CMK (cell line): ENCODE measurements at regions not wholly inside any gene's neighbourhood (a gene's known extent, or its start where the extent isn't known, plus 50 kb on each side); places are given as distances from the start of the nearest gene placed in this dataset.

ENCODE experiments used
- DNase-seq: peaks from one replicate; pipeline ENCODE4 v3.0.0-alpha.2; 2010; ENCODE audit warnings: low read depth

- DNase-seq: no peak
These were observed 323.0 kb downstream of the SH2D4B start for GRCh38 chr10:80860719-80861118.

DNA sequence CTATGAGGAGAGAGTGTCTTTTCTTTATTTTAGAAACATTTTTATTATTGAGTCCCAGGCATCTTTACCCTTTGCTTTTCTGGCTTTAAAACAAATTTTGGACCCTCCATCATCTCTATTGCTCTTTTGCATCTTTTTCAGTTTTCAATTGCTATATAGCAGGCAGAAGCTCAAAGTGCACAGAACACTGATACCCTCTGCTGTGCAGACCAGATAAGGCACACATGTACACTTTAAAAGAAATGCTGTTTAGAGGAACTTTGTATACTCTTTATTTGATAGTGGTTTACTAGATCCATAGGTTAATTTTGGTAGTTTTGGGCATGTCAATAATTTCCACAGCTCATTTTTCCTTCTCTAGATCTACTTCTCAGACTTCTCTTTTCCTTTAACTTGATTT is 324.2 kb downstream of the SH2D4B start:
- DNase-seq: no peak

DNA sequence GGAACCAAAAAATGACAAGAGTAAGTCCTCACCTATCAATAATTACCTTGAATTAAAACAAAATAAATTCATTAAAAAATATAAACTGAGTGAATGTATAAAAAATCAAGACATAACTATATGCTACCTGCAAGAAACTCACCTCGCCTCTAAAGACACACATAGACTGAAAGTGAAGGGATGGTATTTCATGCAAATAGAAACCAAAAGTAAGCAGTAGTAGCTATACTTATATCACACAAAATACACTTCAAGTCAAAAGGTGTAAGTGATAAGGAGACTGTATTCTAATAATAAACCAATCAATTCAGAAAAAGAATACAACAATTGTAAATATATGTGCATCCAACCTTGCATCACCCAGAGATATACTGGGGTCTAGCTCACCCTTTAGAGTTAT is 332.6 kb downstream of the SH2D4B start:
- no peak for DNase-seq

DNA sequence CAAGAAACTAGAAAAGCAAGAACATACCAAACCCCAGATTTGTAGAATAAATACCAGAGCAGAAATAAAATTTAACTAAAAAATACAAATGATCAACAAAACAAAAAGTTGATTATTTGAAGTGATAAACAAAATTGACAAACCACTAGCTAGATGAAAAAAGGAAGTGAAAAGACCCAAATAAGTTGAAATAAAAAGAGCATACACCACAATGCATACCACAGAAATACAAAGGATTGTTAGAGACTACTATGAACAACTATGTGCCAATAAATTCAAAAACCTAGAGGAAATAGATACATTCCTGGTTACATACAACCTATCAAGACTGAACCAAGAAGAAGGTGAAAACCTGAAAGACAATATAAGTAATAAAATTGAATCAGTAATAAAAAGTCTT is 333.4 kb downstream of the SH2D4B start:
- DNase-seq: no peak

DNA sequence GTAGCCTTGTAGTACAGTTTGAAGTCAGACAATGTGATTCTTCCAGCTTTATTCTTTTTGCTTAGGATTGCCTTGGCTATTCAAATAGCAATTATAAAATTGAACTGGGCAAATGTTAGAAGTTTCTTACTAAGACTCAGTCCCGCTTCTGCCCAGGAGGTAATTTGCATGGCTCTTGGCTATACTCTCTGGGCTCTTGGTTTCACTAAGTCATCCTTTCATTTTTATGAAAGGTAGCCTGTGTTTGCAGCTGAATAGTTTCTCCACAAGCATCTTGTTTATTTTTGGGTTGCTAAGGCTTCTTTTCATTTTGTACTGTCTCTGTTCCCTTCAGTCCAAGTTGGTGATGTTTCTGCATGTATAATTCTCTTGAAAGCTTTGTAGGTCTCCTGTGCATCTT is 340.6 kb downstream of the SH2D4B start:
- no peak for DNase-seq

DNA sequence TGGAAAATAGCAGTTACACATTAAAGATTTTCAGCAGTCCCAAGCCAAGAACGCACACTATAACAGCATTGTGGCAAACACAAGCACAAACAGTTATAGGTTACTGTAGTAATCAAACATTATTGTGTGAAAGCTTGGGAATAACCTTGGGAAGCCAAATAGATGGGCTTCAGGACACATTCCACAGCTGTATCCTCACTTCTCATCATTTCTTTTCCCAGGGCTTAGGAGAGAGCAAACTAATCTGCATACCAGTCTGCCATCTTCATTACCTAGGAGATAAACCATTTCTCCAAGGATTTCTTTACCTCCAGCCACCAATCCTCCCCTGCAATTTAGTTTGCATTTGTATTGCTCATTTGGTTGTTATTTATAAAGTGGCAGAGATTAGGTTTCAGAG is 352.4 kb downstream of the SH2D4B start:
- no peak for DNase-seq

- DNase-seq: no peak
These were observed 355.6 kb downstream of the SH2D4B start for GRCh38 chr10:80893256-80893655.

GRCh38 chr10:80894311-80894791 is 356.6 kb downstream of the SH2D4B start:
- DNase-seq: no peak

DNA sequence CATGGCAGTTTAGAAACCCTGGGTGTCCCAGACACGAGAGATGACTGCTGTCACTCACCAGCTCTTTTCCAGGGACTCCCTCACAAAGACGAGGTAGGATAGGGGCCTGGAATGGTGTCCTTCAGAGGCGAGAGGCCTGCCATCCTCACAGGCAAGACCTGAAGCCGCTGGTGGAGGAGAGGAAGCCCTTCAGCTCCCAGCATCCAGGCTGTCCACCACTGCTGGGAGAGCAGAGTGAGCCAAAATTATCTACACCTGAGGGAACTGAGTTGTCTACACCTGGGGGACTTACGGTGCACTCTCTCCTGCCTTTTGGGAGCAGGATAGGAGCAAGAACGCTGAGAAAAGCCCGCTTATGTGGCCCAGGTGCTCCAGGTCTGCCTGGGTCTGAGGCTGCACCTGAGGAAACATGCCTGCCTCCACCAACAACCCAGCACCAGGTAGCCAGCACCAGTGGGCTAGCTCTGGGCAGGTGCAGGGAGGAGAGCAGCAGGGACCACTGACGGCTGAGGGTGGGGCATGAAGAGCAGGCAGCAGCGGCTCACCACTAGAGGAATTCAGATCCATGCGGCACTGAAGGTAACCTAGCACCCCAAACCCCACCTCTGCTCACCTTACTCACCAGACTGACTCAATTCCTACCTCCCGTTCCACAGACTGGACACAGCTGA is 357.2 kb downstream of the SH2D4B start:
- no peak for DNase-seq

- no peak for DNase-seq
These were observed 358.4 kb downstream of the SH2D4B start for GRCh38 chr10:80896076-80896475.

DNA sequence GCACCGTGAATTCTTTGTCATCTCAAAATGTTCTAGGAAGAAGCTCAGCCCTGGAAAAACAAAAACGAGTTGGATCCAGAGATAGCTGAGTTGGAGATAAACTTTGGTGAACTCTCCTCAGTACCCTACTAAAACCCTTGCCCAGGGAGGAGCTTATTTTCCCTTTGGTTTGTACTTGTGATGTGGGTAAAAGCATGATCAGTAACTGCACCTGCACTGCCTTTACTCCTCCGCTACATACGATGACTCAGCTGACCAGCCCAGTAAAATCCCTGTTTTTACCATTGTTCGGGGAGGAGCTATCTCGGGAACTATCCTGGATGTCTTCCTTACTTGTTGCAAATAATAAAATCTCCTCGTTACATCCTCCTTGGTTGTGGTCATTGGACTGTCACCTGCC is 359.3 kb downstream of the SH2D4B start:
- no peak for DNase-seq

DNA sequence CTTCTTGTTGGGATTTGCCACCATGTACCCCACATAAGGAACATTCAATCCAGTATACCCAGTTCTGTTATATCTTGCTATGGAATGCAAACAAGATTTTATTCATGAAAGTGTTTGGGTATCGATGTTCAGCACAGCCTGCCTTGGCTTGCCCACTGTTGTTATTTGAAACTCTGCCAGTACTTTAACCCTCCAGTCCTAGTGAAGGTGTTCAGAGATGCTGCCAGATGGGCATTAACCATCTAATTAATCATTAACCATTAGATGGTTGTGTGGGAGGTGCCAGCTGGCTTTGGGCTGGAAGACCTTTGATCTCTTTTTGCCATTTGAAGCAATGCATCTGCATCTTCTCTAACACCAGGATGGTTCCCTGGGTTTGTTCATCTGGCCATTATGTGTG is 363.0 kb downstream of the SH2D4B start:
- no peak for DNase-seq

- no peak for DNase-seq
These were observed 370.9 kb downstream of the SH2D4B start for GRCh38 chr10:80908611-80909010.

DNA sequence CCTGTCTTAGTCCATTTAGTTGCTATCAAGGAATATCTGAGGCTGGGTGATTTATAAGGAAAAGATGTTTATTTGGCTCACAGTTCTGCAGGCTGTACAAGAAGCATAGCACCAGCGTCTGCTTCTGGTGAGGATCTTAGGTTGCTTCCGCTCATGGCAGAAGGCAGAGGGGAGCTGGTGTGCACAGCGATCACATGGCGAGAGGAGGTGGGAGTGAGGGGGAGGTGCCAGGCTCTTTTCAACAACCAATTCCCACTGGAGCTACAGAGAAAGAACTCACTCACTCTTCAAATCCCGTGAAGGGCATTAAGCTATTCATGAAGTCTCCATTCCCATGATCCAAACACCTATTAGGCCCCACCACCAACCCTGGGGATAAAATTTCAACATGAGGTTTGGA is 371.6 kb downstream of the SH2D4B start:
- no peak for DNase-seq

GRCh38 chr10:80917636-80918035 is 379.9 kb downstream of the SH2D4B start:
- no peak for DNase-seq

- no peak for DNase-seq
These were observed 383.3 kb downstream of the SH2D4B start for GRCh38 chr10:80921032-80921431.

- no peak for DNase-seq
These were observed 386.6 kb downstream of the SH2D4B start for GRCh38 chr10:80924063-80924952.

- no peak for DNase-seq
These were observed 389.8 kb downstream of the SH2D4B start for GRCh38 chr10:80927419-80928078.

DNA sequence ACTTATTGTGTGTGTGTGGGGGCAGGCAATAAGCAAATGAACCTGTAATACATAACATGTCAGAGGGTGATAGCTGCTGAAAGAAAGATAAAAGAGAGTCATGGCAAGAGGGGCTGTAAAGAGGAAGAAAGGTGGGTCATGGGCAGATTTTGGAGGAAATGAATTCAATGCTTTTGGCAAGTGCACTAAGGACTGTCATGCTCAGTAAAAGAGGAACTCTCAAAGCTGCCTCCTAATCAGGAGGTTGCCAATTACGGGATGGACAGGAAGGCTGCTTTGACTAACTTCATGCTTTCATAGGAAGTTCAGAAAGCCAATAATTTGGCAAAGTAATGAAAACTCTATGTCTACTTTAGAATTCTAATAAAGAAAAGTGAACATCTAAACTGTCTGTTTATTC is 401.2 kb downstream of the SH2D4B start:
- DNase-seq: no peak

GRCh38 chr10:80945264-80945880 is 407.7 kb downstream of the SH2D4B start:
- no peak for DNase-seq

- DNase-seq: no peak
These were observed 408.4 kb downstream of the SH2D4B start for GRCh38 chr10:80946073-80946472.

- DNase-seq: no peak
These were observed 409.4 kb downstream of the SH2D4B start for GRCh38 chr10:80946957-80947726.
